Fibroblast of lung (primary cell): ENCODE measurements at regions not wholly inside any gene's neighbourhood (a gene's known extent, or its start where the extent isn't known, plus 50 kb on each side); places are given as distances from the start of the nearest gene placed in this dataset.

Source experiments
- EZH2 ChIP-seq: IDR thresholded peaks from 2 replicates; pipeline ENCODE4 v1.5.1; 2012; ENCODE audit warnings: low read length, control low read depth, mild to moderate bottlenecking; ENCODE audit errors: missing control alignments
- TF ChIP-seq, protein P1 (sequence below), 2 donors: IDR thresholded peaks in 1 of 2; conservative IDR thresholded peaks in 1 of 2; 1 replicate in 1 of 2; 2 replicates in 1 of 2; pipeline ENCODE4 v1.5.1; 2011 to 2012; ENCODE audit warnings: low read length in 2 of 2, control low read depth in 1 of 2, inconsistent platforms in 1 of 2, low read depth in 1 of 2, mild to moderate bottlenecking in 1 of 2

- TF ChIP-seq, protein P1, sequence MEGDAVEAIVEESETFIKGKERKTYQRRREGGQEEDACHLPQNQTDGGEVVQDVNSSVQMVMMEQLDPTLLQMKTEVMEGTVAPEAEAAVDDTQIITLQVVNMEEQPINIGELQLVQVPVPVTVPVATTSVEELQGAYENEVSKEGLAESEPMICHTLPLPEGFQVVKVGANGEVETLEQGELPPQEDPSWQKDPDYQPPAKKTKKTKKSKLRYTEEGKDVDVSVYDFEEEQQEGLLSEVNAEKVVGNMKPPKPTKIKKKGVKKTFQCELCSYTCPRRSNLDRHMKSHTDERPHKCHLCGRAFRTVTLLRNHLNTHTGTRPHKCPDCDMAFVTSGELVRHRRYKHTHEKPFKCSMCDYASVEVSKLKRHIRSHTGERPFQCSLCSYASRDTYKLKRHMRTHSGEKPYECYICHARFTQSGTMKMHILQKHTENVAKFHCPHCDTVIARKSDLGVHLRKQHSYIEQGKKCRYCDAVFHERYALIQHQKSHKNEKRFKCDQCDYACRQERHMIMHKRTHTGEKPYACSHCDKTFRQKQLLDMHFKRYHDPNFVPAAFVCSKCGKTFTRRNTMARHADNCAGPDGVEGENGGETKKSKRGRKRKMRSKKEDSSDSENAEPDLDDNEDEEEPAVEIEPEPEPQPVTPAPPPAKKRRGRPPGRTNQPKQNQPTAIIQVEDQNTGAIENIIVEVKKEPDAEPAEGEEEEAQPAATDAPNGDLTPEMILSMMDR (conservative IDR thresholded peaks at IDR 0.05 in 1 of 2, IDR thresholded peaks at IDR 0.05 in 1 of 2; ENCODE audit: low read depth in 1 of 2, low read length in 2 of 2) = no peak
- TF ChIP-seq EZH2 = no peak
These were observed 352.6 kb downstream of the CAAP1 start for GRCh38 chr9:26539867-26540493.
